ENCODE measurements at regions not wholly inside any gene's neighbourhood (a gene's known extent, or its start where the extent isn't known, plus 50 kb on each side); places are given as distances from the start of the nearest gene placed in this dataset.
"Not testable (repeated sequence)": the region's sequence is repeated elsewhere in the genome, so short reads cannot be mapped to it uniquely, and the experiment has no call there.

DNA sequence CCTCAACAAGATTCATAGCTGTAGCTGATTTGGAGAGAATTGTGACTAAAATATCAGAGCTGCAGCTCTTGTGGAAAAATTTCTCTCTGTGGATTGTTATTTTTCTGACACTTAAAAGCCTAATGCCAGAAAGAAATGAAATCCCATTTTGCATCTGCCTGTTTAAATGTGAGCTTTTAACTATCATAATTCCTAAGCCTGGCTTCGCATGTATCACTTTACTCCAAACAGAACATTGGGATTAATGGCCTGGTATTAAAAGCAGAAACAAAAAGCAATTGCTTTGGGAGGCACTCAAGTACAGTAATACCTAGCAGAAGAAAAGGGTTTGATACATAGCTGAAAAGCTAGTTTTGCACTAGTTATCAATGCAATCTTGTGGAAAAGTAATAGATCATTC lies 164.2 kb upstream of the FSHR start:
- no peak for DNase-seq (ENCODE audit: low read depth in 3 of 3)

- no peak for DNase-seq (ENCODE audit: low read depth in 3 of 3)
These were observed 155.1 kb upstream of the FSHR start for GRCh38 chr2:49309461-49309860.

DNA sequence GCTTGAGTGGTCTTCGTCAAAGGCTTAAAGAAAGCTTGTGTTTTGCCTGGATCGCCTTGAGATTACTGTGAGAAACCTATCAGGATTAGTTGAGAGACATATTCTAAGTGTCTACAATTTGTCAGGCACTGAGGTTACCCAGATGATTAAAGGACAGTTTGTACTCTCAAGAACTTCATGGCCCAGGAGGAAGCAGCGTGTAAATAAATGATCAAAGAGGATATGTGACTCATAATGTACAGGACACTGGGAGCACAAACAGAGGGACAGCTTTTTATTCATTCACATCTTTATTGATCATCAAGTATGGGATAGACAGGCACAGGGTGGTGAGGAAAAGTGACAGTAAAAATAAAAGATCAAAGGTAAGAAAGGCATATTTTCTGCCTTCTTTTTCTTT lies 152.6 kb upstream of the FSHR start:
- no peak for DNase-seq (ENCODE audit: low read depth in 3 of 3)

GRCh38 chr2:49298693-49299092 lies 144.4 kb upstream of the FSHR start:
- not testable (repeated sequence) for DNase-seq (ENCODE audit: low read depth in 3 of 3)

- DNase-seq (ENCODE audit: low read depth in 3 of 3): no peak
These were observed 143.9 kb upstream of the FSHR start for GRCh38 chr2:49298230-49298629.

DNA sequence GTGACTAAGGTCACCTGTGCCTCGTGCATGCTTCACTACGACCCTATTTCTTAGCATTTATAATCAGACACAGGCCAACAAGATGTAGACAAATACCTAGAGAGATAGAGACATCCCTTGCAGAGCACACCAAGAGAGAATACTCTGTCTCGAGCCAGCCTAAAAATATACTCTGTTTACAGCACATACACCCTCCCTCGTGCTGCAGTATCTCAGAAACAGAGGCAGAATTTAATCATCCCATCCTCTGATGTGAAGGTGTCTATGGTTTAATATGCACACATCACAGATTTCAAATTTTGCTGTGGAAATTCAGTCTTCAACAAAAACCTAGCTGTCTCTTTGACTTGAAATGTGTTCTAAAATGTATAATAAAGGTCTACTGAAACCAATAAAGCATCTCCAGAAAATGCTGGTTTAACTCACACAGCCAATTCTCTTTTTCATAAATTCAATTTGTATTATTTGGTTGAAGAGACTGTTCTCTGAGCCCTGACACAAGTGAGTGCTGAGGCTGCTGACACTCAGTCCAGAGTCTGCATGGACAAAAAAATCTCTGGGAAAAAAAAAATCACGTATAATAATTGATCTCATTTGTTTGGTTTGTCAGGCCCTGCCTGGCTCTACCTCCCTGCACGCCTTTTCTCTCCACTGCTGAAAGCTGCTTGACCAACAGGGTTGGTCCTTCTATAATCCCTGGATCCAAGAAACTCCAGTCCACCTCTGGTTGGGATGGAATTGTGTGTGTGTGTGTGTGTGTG lies 142.0 kb upstream of the FSHR start:
- DNase-seq (ENCODE audit: low read depth in 3 of 3): no peak

GRCh38 chr2:49294225-49294624 lies 139.9 kb upstream of the FSHR start:
- no peak for DNase-seq (ENCODE audit: low read depth in 3 of 3)

- DNase-seq (ENCODE audit: low read depth in 3 of 3): no peak
These were observed 137.3 kb upstream of the FSHR start for GRCh38 chr2:49291619-49292018.

- no peak for DNase-seq (ENCODE audit: low read depth in 3 of 3)
These were observed 135.4 kb upstream of the FSHR start for GRCh38 chr2:49289711-49290110.

DNA sequence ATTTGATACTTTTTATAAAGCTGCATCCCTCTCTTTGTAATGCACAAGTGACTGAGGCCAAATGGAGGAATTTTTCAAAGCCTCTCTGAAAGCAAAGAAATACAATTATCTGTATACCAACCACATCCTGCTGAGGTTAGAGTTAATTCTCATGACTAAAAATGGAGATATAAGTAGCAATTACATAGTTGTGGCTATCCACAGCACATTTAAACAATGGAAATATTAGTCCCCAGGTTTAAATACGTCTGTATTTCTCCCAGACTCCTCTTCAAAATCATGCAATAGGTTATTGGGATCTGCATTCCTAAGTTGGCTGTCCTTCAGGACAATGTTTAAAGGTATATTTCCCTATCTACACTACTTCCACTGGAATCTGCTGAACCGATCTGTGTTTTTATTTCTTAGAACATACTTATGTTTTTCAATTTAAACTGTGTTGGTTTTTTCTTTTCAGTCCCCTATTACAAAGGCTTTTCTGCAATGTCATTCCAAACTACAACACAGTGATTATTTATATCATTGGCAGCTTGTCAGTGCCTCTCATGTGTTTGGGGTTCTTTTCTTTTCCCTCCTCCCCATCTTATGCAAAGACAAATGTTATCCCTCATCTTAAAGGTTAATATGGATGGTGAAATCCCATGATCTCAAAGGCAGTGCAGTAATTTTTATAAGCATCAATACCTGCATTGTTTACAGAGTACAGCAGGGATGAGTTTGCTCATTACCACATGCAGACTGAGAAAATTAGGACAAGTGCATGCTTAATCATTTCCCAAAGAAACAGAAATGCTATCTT lies 134.8 kb upstream of the FSHR start:
- no peak for DNase-seq (ENCODE audit: low read depth in 3 of 3)

DNA sequence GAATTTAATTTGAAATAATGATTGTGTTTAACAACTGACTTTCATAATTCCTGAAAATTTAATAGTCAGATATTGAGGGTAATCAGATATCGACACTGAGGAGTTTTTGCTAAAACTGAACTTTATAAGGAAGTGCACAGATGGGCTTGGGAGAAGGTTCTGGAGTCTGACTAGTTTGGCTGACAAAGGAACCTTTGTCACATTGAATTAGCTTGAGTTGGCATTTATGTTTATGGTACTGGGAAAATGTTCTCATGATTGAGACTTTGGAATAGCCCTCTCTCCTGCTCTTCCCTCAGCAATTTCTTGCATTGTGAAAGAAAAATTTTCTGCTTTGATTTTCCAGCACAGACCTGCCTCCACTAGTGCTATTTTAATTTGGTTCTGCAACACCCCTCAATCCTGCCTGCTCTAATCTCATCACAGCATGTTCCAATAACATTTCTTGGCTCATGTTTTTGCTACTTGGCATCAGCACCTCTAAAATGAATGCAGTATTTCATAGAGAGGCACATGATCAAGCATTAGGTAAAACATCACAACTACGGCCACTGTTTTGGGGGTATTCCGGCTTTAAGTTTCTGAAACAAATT lies 133.9 kb upstream of the FSHR start:
- no peak for DNase-seq (ENCODE audit: low read depth in 3 of 3)

DNA sequence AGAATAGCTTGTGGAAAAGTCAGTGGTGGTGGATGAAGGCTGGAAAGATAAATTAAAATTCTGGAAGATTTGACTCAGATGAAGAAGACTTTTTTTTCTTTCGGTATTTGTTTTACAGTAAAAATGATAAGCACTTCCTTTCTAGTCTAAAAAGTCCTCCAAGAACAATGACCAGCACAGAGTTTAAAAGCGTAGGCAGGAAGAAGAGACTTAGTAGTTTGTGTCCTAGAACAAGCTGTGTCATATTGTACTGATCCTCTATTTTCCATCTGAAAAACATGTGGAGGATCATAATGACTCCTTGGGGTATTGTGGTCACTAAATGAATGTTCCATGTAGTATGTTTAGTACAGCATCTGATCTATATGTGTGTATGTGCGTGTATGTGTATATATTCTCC lies 132.4 kb upstream of the FSHR start:
- DNase-seq (ENCODE audit: low read depth in 3 of 3): no peak

DNA sequence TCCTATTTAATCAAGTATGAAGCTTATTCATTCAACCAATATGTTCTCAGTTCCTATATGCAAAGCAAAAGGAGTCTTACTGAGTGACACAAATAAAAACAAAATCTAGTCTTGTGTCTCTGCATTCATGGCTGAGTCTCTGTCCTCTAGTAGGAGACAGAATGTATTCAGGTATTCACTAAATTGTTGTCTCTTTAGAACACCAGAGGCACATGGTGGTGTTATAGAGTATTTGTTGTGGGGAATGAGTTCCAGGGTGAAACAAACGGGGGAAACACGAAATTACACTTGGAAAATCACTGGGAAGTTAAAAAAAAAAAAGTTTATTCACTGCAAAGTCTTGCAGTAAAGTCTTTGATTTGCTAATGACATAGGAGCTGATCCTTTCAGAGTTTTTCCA lies 131.7 kb upstream of the FSHR start:
- DNase-seq (ENCODE audit: low read depth in 3 of 3): no peak

DNA sequence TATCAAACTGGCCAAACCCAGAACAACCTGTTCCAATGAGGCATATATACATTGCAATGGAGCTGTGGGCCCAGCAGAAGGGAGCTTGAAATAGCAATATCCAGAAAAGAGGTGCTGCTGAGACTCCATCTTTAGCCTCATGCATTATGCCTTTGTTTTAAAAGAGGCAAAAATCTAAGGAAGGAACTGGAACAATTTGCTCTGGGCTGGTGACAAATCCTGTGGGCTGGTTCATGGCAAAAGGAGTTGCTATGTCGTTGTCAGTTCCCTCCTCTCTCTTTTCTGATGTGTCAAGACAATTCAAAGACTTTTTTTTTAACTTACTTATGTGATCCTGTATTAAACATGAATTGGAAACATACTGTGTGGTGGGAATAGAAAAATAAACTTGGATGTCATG lies 124.2 kb upstream of the FSHR start:
- DNase-seq (ENCODE audit: low read depth in 3 of 3): no peak

DNA sequence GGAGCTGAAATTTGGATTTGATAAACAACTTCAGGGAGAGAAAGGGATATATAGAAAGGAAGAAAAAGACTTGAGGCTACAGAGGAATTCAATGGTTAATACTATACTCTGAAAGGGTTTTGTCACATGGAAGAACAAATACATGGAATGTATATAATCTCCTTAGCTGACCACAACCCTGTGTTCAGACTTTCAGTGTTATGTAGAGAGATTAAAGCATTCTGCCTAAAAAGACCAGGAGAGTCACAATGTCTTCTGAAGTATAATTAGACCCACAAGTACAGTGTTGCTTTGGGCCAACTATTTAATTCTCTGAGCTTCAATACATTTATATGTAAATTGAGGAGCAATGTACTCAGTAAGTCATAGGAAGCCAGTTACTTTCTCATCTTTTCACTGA lies 123.8 kb upstream of the FSHR start:
- no peak for DNase-seq (ENCODE audit: low read depth in 3 of 3)

- no peak for DNase-seq (ENCODE audit: low read depth in 3 of 3)
These were observed 116.8 kb upstream of the FSHR start for GRCh38 chr2:49271060-49271606.

- no peak for DNase-seq (ENCODE audit: low read depth in 3 of 3)
These were observed 115.8 kb upstream of the FSHR start for GRCh38 chr2:49270091-49270490.

DNA sequence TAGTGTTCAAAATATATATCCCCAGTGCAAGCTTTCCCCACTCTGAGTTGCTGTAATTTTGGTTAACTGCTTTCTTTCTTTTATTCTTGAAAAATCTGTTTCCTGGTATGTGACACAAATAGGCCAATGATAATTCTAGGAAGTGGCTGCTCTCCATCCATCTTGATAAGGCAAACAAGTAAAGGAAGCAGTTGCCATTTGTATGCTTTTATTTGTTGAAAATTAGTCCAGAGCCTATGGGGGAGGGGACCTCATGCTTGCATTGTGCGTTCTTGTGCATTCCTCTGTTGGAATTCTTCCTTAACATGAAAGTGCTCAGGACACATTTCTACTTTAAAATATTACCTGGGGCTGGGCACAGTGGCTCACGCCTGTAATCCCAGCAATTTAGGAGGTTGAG lies 111.2 kb upstream of the FSHR start:
- DNase-seq (ENCODE audit: low read depth in 3 of 3): no peak

DNA sequence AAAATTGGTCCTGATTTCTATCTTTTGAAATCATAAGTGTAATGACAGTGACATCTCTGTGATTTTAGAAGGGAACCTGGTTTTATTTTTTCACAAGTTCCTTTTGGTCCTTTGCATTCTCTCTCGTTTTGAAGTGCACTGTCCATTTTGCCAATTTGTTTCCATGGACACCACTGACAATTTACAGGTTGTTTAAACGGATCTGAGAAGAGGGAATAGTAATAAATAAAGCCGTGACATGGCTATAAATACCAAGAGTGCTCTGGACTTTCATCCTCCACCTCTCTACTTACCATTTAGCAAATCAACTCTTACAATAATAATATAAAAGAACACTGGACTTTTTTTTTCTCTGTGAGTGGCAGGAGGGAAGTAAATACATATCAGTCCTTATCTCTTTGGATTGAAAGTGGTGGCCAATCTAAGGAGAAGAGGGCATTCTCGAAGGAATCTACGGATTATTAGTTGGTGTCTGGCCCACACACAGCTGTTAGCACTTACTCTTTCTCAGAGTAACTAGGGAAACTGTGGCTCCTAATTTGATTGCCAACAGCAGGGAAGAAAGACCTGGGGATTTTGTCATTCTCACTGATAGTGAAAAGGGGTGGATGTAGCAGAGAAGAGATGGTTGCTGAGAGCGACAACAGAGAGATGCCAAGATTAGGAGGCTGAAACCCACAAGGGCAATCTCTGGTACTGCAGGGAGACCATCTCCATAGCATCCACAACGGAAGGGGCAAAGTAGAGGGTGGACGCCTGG lies 108.7 kb upstream of the FSHR start:
- no peak for DNase-seq (ENCODE audit: low read depth in 3 of 3)

DNA sequence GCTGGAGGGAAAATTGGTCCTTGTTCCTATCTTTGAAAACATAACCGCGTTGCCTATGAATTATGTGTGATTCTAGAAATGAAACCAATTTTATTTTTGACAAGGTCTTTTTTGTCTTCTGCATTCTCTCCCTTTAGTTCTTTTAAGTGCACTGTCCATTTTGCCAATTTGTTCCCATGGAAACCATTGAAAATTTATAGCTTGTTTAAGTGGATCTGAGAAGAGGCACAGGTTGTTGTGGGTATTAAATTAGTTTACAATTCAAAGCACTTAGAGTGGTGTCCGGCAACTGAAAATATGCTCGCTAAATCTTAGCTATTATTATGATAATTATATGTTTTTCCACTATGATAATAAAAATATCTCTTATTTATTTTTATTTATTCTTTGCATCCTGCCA lies 107.5 kb upstream of the FSHR start:
- DNase-seq (ENCODE audit: low read depth in 3 of 3): no peak

- no peak for DNase-seq (ENCODE audit: low read depth in 3 of 3)
These were observed 106.7 kb upstream of the FSHR start for GRCh38 chr2:49260979-49261538.

DNA sequence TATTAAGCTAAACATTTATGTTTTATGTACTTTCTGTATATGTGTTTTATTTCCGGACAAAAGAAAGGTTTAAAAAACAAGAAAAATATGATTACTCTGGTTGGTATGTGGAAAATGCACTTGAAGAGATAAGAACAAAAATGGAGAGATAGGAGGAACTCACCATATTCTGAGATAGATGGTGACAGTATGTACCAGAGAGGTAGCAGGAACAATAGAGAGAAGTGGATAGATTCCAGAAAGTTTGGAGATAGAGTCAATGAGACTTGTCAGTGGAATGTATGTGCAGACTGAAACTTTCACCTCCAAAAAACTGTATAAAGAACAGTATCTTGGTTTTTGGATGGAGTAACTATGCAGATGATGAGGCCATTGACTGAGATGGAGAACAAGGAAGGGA lies 105.6 kb upstream of the FSHR start:
- no peak for DNase-seq (ENCODE audit: low read depth in 3 of 3)
